ENCODE measurements at regions not wholly inside any gene's neighbourhood (a gene's known extent, or its start where the extent isn't known, plus 50 kb on each side); places are given as distances from the start of the nearest gene placed in this dataset.

- no peak for TF ChIP-seq ZNF121 (tag by site-specific recombination; IDR thresholded peaks at IDR 0.05)
- no peak for TF ChIP-seq ZNF311 (tag by site-specific recombination; IDR thresholded peaks at IDR 0.05; ENCODE audit: borderline replicate concordance)
- no peak for TF ChIP-seq CTCF (tag by site-specific recombination; IDR thresholded peaks at IDR 0.05)
Observed at GRCh38 chr19:28297586-28298157, 915.3 kb downstream of the UQCRFS1 start.
